Naive thymus-derived CD8-positive, alpha-beta T cell (primary cell): ENCODE measurements at regions not wholly inside any gene's neighbourhood (a gene's known extent, or its start where the extent isn't known, plus 50 kb on each side); places are given as distances from the start of the nearest gene placed in this dataset.
"Not testable (repeated sequence)": the region's sequence is repeated elsewhere in the genome, so short reads cannot be mapped to it uniquely, and the experiment has no call there.

Experiments used
- ATAC-seq, 2 donors: fragments of 150-1000 bp; cut with Tn5 transposase in 1 of 2; sonication (Bioruptor Pico), chemical (Tn5 transposase) in 1 of 2; 1 replicate in 1 of 2; 2 replicates in 1 of 2; pipeline ENCODE4 v1.10.0; 2021; ENCODE audit warnings: mild to moderate bottlenecking in 2 of 2, moderate library complexity in 2 of 2
- POLR2A ChIA-PET: fragments of 350-600 bp; sonication (Branson Sonifier 250); formaldehyde crosslinking; loops from one replicate; lab custom pipeline; 2021; ENCODE audit warnings: antibody characterized with exemption; lab: Charles Lee
- DNase-seq, 10 donors: peaks; one replicate each; pipeline versions ENCODE4 v3.0.0 to v3.0.0-alpha.2; 2020 to 2022
- H3K27ac Mint-ChIP-seq, 10 donors: one replicate each; pipeline ENCODE4 v1.8.0; 2020 to 2022; ENCODE audit warnings: mild to moderate bottlenecking in 10 of 10, mixed read lengths in 10 of 10, moderate library complexity in 4 of 10, inconsistent platforms in 1 of 10
- H3K27me3 Mint-ChIP-seq, 5 donors: one replicate each; pipeline ENCODE4 v1.8.0; 2021 to 2022; ENCODE audit warnings: mixed read lengths in 5 of 5
- H3K36me3 Mint-ChIP-seq, 3 donors: one replicate each; pipeline ENCODE4 v1.8.0; 2020 to 2022; ENCODE audit warnings: mixed read lengths in 3 of 3, mild to moderate bottlenecking in 2 of 3, inconsistent platforms in 1 of 3
- H3K4me1 Mint-ChIP-seq, 4 donors: one replicate each; pipeline ENCODE4 v1.8.0; 2021 to 2022; ENCODE audit warnings: mixed read lengths in 4 of 4
- H3K4me3 Mint-ChIP-seq, 10 donors: one replicate each; pipeline ENCODE4 v1.8.0; 2020 to 2022; ENCODE audit warnings: mild to moderate bottlenecking in 10 of 10, mixed read lengths in 10 of 10, moderate library complexity in 6 of 10, inconsistent platforms in 1 of 10
- H3K9me3 Mint-ChIP-seq, 9 donors: one replicate each; pipeline ENCODE4 v1.8.0; 2020 to 2022; ENCODE audit warnings: mixed read lengths in 9 of 9, mild to moderate bottlenecking in 3 of 9, inconsistent platforms in 1 of 9, moderate library complexity in 1 of 9

GRCh38 chr2:109976319-109976718 is 77.8 kb downstream of the LIMS3 start:
- H3K27ac Mint-ChIP-seq, H3K4me1 Mint-ChIP-seq, H3K4me3 Mint-ChIP-seq, POLR2A ChIA-PET, H3K27me3 Mint-ChIP-seq, H3K36me3 Mint-ChIP-seq, H3K9me3 Mint-ChIP-seq, DNase-seq, ATAC-seq: not testable (repeated sequence)

DNA sequence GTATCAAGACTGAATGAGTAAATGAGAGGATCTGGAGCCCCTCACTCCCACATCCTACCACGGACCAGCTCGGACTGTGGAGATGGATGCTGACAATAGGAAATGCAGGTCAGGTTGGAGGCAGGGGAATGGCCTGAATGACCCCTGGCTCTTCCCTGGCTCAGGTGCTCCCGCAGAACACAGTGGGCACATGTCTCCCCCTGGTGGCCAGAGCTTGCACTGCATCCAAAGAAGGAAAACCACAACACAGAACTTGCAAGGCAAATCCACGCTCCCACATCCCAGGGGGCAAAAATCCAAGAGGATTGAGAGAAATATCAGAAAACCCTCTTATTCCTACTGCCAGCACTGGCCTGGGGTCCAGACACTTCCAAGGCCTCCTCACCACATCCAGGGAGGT is 82.3 kb downstream of the LIMS3 start:
- H3K9me3 Mint-ChIP-seq, H3K4me3 Mint-ChIP-seq, H3K27me3 Mint-ChIP-seq, H3K27ac Mint-ChIP-seq, DNase-seq, POLR2A ChIA-PET, H3K4me1 Mint-ChIP-seq, H3K36me3 Mint-ChIP-seq: not testable (repeated sequence)
- ATAC-seq: peak; percentile 53 to 70

DNA sequence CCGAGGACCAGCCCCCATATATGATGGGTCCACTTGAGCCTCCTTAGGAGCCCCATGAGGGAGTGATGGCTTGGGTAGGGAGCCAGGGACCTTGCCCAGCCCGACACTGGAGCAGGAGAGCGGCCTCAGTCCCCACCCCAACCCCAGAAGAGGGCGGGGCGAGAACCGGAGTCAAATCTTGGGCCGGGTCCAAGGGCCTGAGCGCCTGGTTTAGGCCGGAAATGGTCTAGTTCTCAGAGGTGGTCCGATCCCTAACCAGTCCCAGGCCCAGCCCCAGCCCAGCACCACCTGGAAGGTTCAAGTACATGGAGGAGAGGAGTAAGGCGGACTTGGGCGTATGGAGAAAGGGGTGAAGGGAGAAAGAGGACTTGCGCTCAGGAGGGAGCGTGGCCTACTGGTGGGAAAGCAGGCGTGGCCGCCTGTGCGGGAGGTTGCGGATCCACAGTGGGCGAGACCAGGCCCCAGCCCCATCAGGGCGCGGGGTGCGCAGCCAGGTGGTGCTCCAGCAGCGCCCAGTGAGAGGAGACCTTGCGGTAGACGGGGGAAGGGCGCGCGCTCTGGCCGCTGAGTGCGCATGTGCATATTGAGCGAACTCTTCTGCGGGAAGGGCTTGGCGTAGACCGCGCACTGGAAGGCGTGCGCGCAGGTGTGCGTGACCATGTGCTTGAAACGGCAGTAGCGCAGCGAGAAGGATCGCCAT is 88.1 kb downstream of the LIMS3 start:
- DNase-seq, H3K4me1 Mint-ChIP-seq, H3K27me3 Mint-ChIP-seq, H3K9me3 Mint-ChIP-seq, POLR2A ChIA-PET, H3K36me3 Mint-ChIP-seq, H3K4me3 Mint-ChIP-seq, H3K27ac Mint-ChIP-seq: not testable (repeated sequence)
- peak; percentile 13 to 37 for ATAC-seq

DNA sequence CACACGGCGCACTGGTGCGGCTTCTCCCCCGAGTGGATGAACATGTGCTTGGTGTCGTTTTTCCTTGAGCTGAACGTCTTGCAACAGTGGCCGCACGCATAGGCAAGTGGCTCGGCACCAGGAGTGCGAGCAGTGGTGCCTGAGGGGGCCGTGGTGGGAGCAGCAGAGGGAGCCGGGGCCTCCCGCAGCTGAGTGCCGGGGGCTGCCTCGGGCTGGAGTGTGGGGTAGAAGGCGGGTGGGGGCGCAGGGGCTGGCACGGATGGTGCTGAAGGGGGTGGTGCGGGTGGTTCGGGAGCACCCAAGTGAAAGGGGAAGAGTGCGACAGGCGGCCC is 88.6 kb downstream of the LIMS3 start:
- H3K4me1 Mint-ChIP-seq, H3K36me3 Mint-ChIP-seq, H3K9me3 Mint-ChIP-seq, H3K27me3 Mint-ChIP-seq, POLR2A ChIA-PET, DNase-seq, H3K4me3 Mint-ChIP-seq, H3K27ac Mint-ChIP-seq: not testable (repeated sequence)
- ATAC-seq: peak; percentile 22 to 26

DNA sequence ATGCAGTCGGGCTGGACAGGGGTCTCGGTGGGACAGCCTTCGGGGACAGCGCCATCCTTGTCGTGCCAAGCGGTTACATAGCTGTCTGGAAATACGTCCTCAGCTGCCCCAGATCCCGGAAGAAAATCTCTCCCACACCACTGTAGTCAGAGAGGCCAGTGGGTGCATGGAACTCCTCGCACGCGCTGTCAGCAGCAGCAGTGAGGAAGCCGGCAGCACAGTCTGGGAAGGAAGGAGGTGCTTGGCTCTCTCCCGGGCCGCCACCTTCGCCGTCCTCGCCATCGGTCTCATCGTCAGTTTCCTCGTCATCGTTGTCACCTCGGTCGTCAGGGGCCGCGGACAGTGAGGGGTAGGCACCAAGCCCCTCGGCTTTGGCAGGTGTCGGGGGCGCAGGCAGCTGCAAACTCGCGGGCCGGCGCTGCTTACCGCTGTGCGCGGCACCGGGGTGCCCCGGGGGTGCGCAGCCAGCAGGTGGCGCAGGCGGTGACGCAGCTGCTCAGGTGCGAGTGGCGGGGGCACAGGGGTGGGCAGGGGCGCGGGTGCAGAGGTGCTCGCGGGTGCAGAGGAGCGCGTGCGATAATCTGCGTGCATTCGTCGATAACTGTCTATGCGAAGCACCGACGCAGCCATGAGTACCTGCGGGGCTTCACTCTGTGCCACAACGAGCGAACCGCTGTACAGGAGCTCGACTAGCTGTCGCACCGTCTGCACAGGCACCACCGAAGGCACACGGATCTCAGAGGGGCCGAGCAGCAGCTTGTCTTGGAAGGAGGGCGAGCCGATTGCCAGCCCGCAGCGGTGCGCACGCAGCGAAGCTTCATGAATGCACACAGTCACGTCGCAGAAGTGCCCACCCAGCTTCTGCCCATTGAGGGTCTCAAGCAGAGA is 89.2 kb downstream of the LIMS3 start:
- H3K36me3 Mint-ChIP-seq, POLR2A ChIA-PET, H3K4me1 Mint-ChIP-seq, H3K27me3 Mint-ChIP-seq, H3K27ac Mint-ChIP-seq, DNase-seq, H3K9me3 Mint-ChIP-seq, H3K4me3 Mint-ChIP-seq: not testable (repeated sequence)
- ATAC-seq: peak; percentile 91 to 95

DNA sequence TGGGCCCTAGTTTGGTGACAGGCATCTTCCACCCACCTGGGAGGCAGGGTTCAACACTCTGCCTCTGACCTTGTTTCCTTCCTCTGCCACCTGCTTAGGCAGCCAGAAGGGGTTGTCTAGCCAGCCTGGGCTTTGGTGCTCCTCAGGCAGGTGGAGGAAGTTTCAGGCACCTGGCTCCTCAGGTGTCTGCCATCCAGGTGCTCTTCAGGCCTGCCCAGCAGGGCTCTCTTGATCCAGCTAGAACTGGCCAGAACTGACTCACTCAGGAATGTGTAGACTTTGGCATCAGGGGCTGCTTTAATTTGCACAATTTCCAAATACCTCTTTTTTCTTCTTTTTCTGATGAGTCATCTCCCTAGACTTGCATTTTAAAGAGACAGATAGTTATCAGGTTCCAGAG is 100.9 kb downstream of the LIMS3 start:
- H3K27ac Mint-ChIP-seq, ATAC-seq, POLR2A ChIA-PET, H3K36me3 Mint-ChIP-seq, H3K4me3 Mint-ChIP-seq, H3K27me3 Mint-ChIP-seq, H3K9me3 Mint-ChIP-seq, H3K4me1 Mint-ChIP-seq, DNase-seq: not testable (repeated sequence)

GRCh38 chr2:110002502-110002901 is 104.0 kb downstream of the LIMS3 start:
- H3K4me1 Mint-ChIP-seq, POLR2A ChIA-PET, H3K4me3 Mint-ChIP-seq: not testable (repeated sequence)

DNA sequence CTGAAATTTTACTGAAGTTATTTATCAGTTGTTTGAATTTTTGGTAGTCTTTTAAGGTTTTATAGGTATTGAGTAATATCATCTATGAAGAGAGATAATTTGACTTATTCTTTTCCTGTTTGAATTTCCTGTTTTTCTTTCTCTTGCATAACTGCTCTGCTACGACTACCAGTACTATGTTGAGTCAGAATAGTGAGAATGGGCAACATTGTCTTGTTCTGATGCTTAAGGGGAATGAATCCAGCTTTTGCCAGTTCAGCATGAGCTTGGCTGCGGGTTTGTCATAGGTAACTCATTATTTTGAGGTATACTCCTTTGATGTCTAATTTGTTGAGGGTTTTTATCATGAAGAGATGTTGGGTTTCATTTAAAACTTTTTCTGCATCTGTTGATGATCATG is 102.2 kb downstream of the MALL start:
- H3K27ac Mint-ChIP-seq, H3K27me3 Mint-ChIP-seq, DNase-seq, H3K36me3 Mint-ChIP-seq, H3K9me3 Mint-ChIP-seq, POLR2A ChIA-PET, ATAC-seq, H3K4me1 Mint-ChIP-seq, H3K4me3 Mint-ChIP-seq: not testable (repeated sequence)

More at GRCh38 chr2:110002502-110002901, 104.0 kb downstream of the LIMS3 start:
- H3K27me3 Mint-ChIP-seq, H3K9me3 Mint-ChIP-seq, ATAC-seq, H3K27ac Mint-ChIP-seq, DNase-seq, H3K36me3 Mint-ChIP-seq: not testable (repeated sequence)

GRCh38 chr2:110016381-110017092 is 99.1 kb downstream of the MALL start:
- H3K4me1 Mint-ChIP-seq, H3K27ac Mint-ChIP-seq, H3K27me3 Mint-ChIP-seq, H3K36me3 Mint-ChIP-seq, ATAC-seq, H3K4me3 Mint-ChIP-seq, POLR2A ChIA-PET, H3K9me3 Mint-ChIP-seq, DNase-seq: not testable (repeated sequence)

GRCh38 chr2:110020269-110020668 is 95.4 kb downstream of the MALL start:
- H3K36me3 Mint-ChIP-seq, H3K27ac Mint-ChIP-seq, H3K9me3 Mint-ChIP-seq, ATAC-seq, POLR2A ChIA-PET, H3K27me3 Mint-ChIP-seq, H3K4me3 Mint-ChIP-seq, DNase-seq, H3K4me1 Mint-ChIP-seq: not testable (repeated sequence)

DNA sequence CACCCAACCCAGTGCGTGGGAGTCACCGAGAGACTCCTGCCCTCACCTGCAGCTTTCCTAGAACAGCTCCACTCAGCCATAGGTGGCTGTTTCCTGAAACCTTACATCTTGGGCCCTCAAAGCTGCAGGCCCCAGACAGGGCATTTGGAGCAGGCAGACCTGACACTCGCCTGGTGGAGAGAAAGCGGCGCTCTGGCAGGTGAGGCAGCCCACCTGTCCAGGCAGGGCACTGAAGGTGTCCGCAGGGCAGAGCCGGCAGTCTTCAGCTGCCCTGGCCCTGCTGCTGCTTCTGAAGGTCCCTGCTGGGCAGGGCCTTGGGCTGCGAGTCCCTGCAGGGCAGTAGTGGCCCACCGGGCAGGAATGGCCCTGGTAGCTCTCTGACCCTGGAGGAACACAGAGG is 93.3 kb downstream of the MALL start:
- H3K4me1 Mint-ChIP-seq, DNase-seq, ATAC-seq, POLR2A ChIA-PET, H3K4me3 Mint-ChIP-seq, H3K36me3 Mint-ChIP-seq, H3K9me3 Mint-ChIP-seq, H3K27ac Mint-ChIP-seq, H3K27me3 Mint-ChIP-seq: not testable (repeated sequence)

GRCh38 chr2:110026126-110026785 is 89.4 kb downstream of the MALL start:
- H3K9me3 Mint-ChIP-seq, H3K4me3 Mint-ChIP-seq, H3K27ac Mint-ChIP-seq, H3K4me1 Mint-ChIP-seq, POLR2A ChIA-PET, ATAC-seq, H3K27me3 Mint-ChIP-seq, DNase-seq, H3K36me3 Mint-ChIP-seq: not testable (repeated sequence)

DNA sequence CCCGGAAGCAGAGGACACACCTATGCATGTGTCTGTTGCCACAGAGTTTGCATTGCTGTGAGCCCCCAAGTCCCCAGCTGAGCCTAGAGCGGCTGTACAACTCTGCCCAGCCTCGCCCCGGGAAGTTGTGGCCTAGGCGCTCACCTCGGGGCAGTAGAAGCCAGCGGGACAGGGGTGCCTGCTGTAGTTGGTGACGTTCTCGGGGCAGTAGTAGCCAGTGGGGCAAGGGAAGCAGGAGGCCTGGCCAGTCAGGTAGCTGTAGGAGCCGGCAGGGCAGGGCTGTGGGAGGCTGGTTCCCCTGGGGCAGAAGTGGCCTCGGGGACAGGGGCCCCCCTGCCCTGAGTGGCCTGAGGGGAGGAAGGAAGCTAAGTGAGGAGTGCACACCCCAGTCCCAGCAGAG is 87.2 kb downstream of the MALL start:
- POLR2A ChIA-PET, DNase-seq, H3K27me3 Mint-ChIP-seq, H3K4me3 Mint-ChIP-seq, H3K9me3 Mint-ChIP-seq, H3K4me1 Mint-ChIP-seq, H3K36me3 Mint-ChIP-seq, H3K27ac Mint-ChIP-seq, ATAC-seq: not testable (repeated sequence)
